ENCODE measurements at regions not wholly inside any gene's neighbourhood (a gene's known extent, or its start where the extent isn't known, plus 50 kb on each side); places are given as distances from the start of the nearest gene placed in this dataset.

GRCh38 chrX:132270021-132270420 is 50.8 kb upstream of the RAP2C start:
- Histone ChIP-seq H3K9ac (no peak overlapping the region), H3K9me3 (ENCODE audit: low read depth) (no peaks in the 10 kb centered on the region), H2AFZ (replicated peaks) (no peak overlapping the region), H3K4me3 (no peak overlapping the region), H4K20me1 (ENCODE audit: low read depth) (no peaks in the 10 kb centered on the region), H3K36me3 (no peaks in the 10 kb centered on the region), H3K27me3 (no peaks in the 10 kb centered on the region), H3K79me2 (ENCODE audit: low read depth) (no peaks in the 10 kb centered on the region), H3K27ac (no peak overlapping the region), H3K4me2 (no peak overlapping the region), H3F3A (ENCODE audit: low read depth) (no peaks in the 10 kb centered on the region), H3K4me1 (no peaks in the 10 kb centered on the region)
- no peak overlapping the region for H3K4me3 Mint-ChIP-seq
- H3K27me3 Mint-ChIP-seq (ENCODE audit: insufficient read depth, low read depth) = no peaks in the 10 kb centered on the region
- no peaks in the 10 kb centered on the region for H3K4me1 Mint-ChIP-seq
- no peak for DNase-seq (ENCODE audit: low spot score)
- H3K27ac Mint-ChIP-seq = no peak overlapping the region
- peaks cover 5% of the 10 kb centered on the region for H3K9me3 Mint-ChIP-seq
- H3K36me3 Mint-ChIP-seq = no peaks in the 10 kb centered on the region
- TF ChIP-seq EZH2phosphoT487 (IDR thresholded peaks at IDR 0.05) (no peak), CTCF (IDR thresholded peaks at IDR 0.05) (no peak), EZH2 (IDR thresholded peaks at IDR 0.05) (no peak)

Measured in neural progenitor cell (in vitro differentiated cells).